ENCODE measurements at regions not wholly inside any gene's neighbourhood (a gene's known extent, or its start where the extent isn't known, plus 50 kb on each side); places are given as distances from the start of the nearest gene placed in this dataset.

DNA sequence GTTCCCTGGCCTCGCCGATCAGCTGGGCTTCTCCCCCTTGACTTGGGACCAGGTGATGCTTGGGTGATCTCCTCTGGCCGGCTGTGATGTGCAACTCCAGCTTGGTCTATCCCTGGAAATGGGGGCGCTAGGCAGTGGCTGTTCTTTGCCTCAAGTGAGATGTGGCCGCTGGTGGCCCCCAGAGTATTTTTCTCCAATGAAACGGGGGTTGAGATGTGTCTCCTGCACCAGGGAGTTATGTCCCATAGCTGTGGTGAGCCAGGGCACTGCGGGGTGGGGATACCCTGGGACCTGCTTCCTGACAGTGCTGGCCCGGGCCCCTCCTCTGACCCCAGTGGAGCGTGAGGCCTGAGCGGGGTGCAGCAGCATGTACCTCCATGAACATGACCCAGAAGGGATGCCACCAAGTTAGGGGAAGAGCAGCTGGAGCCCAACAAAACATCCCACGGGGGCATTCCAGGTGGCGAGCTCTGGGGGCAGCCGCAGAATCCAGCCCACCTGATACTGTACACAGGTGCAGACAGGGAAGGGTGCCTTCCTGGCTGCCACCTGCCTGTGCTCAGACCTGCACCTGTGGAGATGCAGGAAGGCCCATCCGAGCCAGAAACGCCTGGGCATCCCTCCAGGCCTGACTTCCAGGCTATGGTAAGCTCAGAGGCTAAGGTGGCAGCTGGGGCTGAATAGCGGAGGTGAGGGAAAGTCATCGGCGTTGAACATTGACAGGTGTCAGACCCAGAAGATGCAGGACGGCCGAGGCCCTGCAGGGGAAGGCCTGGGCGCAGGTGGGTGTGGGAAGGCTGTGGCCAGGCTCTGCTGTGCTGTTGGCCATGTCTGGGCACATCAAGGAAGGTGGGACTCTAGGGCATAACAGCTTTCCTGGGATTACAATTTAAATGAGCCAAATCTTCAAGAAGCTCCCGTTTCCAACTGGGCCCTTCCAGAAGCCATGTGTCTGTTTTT is 97.3 kb downstream of the CTTN start:
- TF ChIP-seq, protein P1, sequence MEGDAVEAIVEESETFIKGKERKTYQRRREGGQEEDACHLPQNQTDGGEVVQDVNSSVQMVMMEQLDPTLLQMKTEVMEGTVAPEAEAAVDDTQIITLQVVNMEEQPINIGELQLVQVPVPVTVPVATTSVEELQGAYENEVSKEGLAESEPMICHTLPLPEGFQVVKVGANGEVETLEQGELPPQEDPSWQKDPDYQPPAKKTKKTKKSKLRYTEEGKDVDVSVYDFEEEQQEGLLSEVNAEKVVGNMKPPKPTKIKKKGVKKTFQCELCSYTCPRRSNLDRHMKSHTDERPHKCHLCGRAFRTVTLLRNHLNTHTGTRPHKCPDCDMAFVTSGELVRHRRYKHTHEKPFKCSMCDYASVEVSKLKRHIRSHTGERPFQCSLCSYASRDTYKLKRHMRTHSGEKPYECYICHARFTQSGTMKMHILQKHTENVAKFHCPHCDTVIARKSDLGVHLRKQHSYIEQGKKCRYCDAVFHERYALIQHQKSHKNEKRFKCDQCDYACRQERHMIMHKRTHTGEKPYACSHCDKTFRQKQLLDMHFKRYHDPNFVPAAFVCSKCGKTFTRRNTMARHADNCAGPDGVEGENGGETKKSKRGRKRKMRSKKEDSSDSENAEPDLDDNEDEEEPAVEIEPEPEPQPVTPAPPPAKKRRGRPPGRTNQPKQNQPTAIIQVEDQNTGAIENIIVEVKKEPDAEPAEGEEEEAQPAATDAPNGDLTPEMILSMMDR (IDR thresholded peaks at IDR 0.05; ENCODE audit: borderline replicate concordance, control extremely low read depth, extremely low read depth, insufficient read depth, missing control alignments) = no peak
- no peak for DNase-seq (ENCODE audit: low spot score)
- in situ Hi-C loops (cut with MboI; ENCODE audit: low sequenced_read_pairs, unreplicated experiment) = no loop called here

DNA sequence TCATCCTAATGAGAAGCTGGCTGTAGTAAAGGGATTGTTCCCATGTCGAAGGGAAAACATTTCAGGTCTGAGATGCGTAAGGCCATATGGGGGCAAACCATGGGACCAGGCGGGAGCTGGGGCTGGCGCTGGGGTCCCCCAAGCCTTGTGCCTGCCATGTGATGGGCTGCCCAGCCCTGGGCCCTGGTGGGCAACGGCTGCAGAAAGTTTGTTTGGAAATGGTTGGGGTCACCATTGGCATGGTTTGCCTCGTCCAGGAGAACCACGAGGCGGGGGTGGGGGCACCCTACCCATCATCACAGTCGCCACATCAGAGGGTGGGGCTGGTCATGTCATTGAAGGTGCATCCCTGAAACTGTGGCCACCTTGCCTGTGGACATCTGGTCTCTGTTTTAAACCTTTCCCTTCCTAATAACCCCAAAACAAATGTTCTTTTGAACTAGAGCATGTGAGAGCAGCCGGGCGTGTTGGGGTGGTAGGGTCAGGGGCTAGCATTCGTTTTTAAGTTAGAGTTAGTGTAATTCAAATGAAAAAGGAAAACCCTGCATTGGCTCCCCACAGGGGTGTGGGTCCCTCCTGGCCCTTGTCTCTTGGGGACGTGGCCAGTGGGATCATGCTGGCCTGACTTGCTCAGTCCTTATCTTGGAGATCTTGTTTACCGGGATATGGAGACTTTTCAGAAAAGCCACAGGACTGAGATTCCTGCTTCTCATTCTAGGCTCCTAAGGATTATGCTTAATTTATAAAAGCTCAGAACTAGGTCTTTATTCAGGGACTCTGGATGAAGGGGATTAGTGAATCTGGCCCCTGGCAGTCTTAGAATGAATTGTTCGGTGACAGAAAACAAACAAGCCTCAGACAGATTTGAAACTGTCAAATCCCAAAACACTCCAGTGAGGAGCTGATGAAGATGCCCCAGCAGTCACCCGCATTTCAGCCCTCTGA is 98.5 kb downstream of the CTTN start:
- in situ Hi-C loops (cut with MboI; ENCODE audit: low sequenced_read_pairs, unreplicated experiment) = no loop called here
- DNase-seq (ENCODE audit: low spot score) = no peak
- TF ChIP-seq, protein P1 (IDR thresholded peaks at IDR 0.05; ENCODE audit: borderline replicate concordance, control extremely low read depth, extremely low read depth, insufficient read depth, missing control alignments) = no peak

DNA sequence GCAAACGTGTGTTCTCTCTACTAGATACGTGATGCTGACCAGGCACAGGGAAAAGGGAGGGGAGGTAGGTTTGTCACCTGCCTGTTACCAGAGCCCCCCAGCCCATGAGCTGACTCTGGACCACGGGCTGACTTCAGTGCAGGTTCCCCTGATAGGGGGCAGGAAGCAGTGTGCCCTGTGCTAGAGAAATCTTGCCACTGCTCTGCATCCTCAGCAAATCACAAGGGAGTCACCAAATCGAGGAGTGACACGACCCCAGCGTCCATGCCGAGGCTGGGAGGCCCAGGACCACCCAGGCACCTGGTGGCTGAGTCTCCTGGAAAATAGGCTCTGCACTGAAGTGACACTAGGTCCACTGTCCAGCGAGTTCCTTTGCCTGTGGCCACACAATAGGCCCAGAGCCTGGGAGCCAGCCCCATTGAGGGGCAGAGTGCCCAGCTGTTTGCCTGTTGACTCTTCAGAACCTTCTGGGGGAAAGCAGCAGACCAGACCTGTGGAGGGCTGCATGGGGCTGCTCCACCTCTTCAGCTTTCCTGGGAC is 99.3 kb downstream of the CTTN start:
- in situ Hi-C loops (cut with MboI; ENCODE audit: low sequenced_read_pairs, unreplicated experiment) = no loop called here
- TF ChIP-seq, protein P1 (IDR thresholded peaks at IDR 0.05; ENCODE audit: borderline replicate concordance, control extremely low read depth, extremely low read depth, insufficient read depth, missing control alignments) = no peak
- DNase-seq (ENCODE audit: low spot score) = no peak

DNA sequence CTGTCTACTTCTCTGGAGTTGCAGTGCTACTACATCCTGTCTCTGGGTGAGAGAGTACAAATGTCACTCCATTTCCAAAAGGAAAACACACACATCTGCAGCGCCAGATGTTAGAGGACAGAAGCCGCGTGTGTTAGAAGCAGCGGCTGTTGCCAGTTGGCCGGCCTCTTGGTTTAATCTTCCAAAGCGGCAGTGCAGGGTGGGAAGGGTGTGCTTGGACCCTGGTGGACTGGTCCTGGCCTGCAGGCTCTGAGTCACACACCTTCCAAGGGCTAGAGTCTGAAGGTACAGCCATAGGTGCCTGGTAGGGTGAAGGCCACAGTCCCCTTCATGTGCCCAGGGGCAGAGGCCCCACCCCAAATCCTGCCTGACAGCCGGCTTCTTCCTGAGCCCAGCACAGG is 99.8 kb downstream of the CTTN start:
- DNase-seq (ENCODE audit: low spot score) = no peak
- in situ Hi-C loops (cut with MboI; ENCODE audit: low sequenced_read_pairs, unreplicated experiment) = no loop called here
- TF ChIP-seq, protein P1 (IDR thresholded peaks at IDR 0.05; ENCODE audit: borderline replicate concordance, control extremely low read depth, extremely low read depth, insufficient read depth, missing control alignments) = no peak

DNA sequence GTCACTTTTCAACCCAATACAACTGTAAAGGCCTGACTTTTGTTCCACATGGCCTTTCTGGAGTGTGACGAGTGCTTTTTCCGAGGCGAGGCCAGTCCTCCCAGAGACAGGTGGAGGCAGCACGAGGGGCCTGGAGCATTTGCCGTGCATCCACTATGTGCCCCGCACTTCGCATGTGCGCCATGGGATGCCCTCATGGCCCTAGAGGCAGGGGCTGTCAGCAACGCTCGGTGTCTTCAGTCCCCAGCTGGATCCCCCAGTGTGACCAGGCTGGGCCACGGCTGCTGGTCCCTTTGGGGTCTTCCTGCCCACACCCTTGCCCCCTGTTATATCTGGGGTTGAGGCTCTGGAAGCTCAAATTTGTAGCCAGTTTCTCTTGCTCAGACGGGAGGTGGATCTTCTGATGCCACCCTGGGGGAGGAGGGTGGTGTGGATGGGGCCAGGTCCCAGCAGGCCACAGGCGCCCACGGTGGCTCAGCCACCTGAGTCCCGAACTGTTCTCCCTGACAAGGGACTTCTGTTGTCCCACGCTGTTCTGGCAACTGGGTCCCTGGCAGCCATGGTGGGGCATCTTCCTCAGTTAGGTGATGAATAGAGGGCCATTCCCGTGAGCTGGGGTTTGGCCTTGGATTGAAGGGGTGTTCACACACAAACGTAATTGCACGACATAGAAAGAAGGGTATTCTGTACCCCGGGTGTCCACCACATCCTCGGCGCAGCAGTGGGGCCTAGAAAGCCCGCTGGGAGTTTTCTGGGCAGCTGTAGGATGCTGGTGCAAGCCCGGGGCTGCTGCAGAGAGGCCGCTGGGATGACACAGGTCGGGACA is 100.9 kb downstream of the CTTN start:
- DNase-seq (ENCODE audit: low spot score) = no peak
- TF ChIP-seq, protein P1 (IDR thresholded peaks at IDR 0.05; ENCODE audit: borderline replicate concordance, control extremely low read depth, extremely low read depth, insufficient read depth, missing control alignments) = no peak
- in situ Hi-C loops (cut with MboI; ENCODE audit: low sequenced_read_pairs, unreplicated experiment) = no loop called here
